ENCODE measurements at regions not wholly inside any gene's neighbourhood (a gene's known extent, or its start where the extent isn't known, plus 50 kb on each side); places are given as distances from the start of the nearest gene placed in this dataset.
"Not testable (repeated sequence)": the region's sequence is repeated elsewhere in the genome, so short reads cannot be mapped to it uniquely, and the experiment has no call there.

- H3K4me1 ChIP-seq: no peaks in the 10 kb centered on the region
- DNase-seq (no peak), ATAC-seq (ENCODE audit: low FRiP score in 2 of 2) (no peak)
- H3K27ac ChIP-seq: no peak overlapping the region
- 63 to 69% methylated on average over 2 of the region's 2 CpGs for WGBS, 2 donors
- no peaks in the 10 kb centered on the region for H3K36me3 ChIP-seq
- TF ChIP-seq POLR2A (IDR thresholded peaks at IDR 0.05) (no peak), EP300 (IDR thresholded peaks at IDR 0.05) (no peak), POLR2AphosphoS5 (IDR thresholded peaks at IDR 0.05) (no peak), CTCF (IDR thresholded peaks at IDR 0.05) (no peak)
- no peaks in the 10 kb centered on the region for H3K27me3 ChIP-seq
- H3K4me3 ChIP-seq: no peak overlapping the region
- no peaks in the 10 kb centered on the region for H3K9me3 ChIP-seq
Measured at GRCh38 chr15:38769492-38769891, 204.9 kb upstream of the RASGRP1 start.

GRCh38 chr15:38774076-38774475 lies 209.5 kb upstream of the RASGRP1 start:
- 79 to 84% methylated on average over 2 of the region's 2 CpGs for WGBS, 2 donors
- not testable (repeated sequence) for ATAC-seq (ENCODE audit: low FRiP score in 2 of 2); H3K27me3 ChIP-seq; H3K27ac ChIP-seq; H3K36me3 ChIP-seq; H3K4me1 ChIP-seq; H3K4me3 ChIP-seq; DNase-seq; H3K9me3 ChIP-seq

- H3K36me3 ChIP-seq: no peaks in the 10 kb centered on the region
- 92 to 95% methylated on average over 2 of the region's 2 CpGs for WGBS, 2 donors
- H3K27ac ChIP-seq: no peak overlapping the region
- H3K9me3 ChIP-seq: no peaks in the 10 kb centered on the region
- H3K4me3 ChIP-seq: no peak overlapping the region
- no peaks in the 10 kb centered on the region for H3K4me1 ChIP-seq
- ATAC-seq (ENCODE audit: low FRiP score in 2 of 2) (no peak), DNase-seq (no peak)
- H3K27me3 ChIP-seq: no peaks in the 10 kb centered on the region
- TF ChIP-seq POLR2A (IDR thresholded peaks at IDR 0.05) (no peak), POLR2AphosphoS5 (IDR thresholded peaks at IDR 0.05) (no peak), CTCF (IDR thresholded peaks at IDR 0.05) (no peak), EP300 (IDR thresholded peaks at IDR 0.05) (no peak)
Measured at GRCh38 chr15:38781196-38781595, 216.6 kb upstream of the RASGRP1 start.

GRCh38 chr15:38782156-38782555 lies 217.5 kb upstream of the RASGRP1 start:
- H3K27ac ChIP-seq: no peak overlapping the region
- DNase-seq: no peak
- H3K36me3 ChIP-seq: no peaks in the 10 kb centered on the region
- TF ChIP-seq POLR2AphosphoS5 (IDR thresholded peaks at IDR 0.05): no peak
- TF ChIP-seq CTCF (IDR thresholded peaks at IDR 0.05): no peak
- no peak for TF ChIP-seq POLR2A (IDR thresholded peaks at IDR 0.05)
- TF ChIP-seq EP300 (IDR thresholded peaks at IDR 0.05): no peak
- H3K27me3 ChIP-seq: no peaks in the 10 kb centered on the region
- ATAC-seq (ENCODE audit: low FRiP score in 2 of 2): no peak
- no peak overlapping the region for H3K4me3 ChIP-seq
- no peaks in the 10 kb centered on the region for H3K9me3 ChIP-seq
- H3K4me1 ChIP-seq: no peaks in the 10 kb centered on the region
- 84 to 86% methylated on average over 1 of the region's 1 CpG for WGBS, 2 donors

- DNase-seq: no peak
- 79 to 80% methylated on average over 6 of the region's 6 CpGs for WGBS, 2 donors
- no peak for TF ChIP-seq POLR2AphosphoS5 (IDR thresholded peaks at IDR 0.05)
- TF ChIP-seq EP300 (IDR thresholded peaks at IDR 0.05): no peak
- no peak for TF ChIP-seq CTCF (IDR thresholded peaks at IDR 0.05)
- TF ChIP-seq POLR2A (IDR thresholded peaks at IDR 0.05): no peak
- no peaks in the 10 kb centered on the region for H3K9me3 ChIP-seq
- no peaks in the 10 kb centered on the region for H3K36me3 ChIP-seq
- H3K27ac ChIP-seq: no peak overlapping the region
- no peaks in the 10 kb centered on the region for H3K27me3 ChIP-seq
- H3K4me1 ChIP-seq: no peaks in the 10 kb centered on the region
- ATAC-seq (ENCODE audit: low FRiP score in 2 of 2): no peak
- no peak overlapping the region for H3K4me3 ChIP-seq
Measured at GRCh38 chr15:38788918-38789317, 224.3 kb upstream of the RASGRP1 start.
